PC-9 (cell line): ENCODE measurements at regions not wholly inside any gene's neighbourhood (a gene's known extent, or its start where the extent isn't known, plus 50 kb on each side); places are given as distances from the start of the nearest gene placed in this dataset.

Experiments used
- BruUV-seq: library from RNA; stranded (reverse); fragments of 400-500 nt; replicated peaks from 2 replicates; lab custom pipeline; 2021; lab: Mats Ljungman, UMichigan
- CTCF ChIA-PET: fragments of 300-600 bp; sonication (Branson Sonifier 250); formaldehyde crosslinking; loops from one replicate; lab custom pipeline; 2022; ENCODE audit warnings: antibody characterized with exemption; lab: Charles Lee
- POLR2A ChIA-PET: fragments of 300-600 bp; sonication (Branson Sonifier 250); formaldehyde crosslinking; loops from one replicate; lab custom pipeline; 2022; ENCODE audit warnings: antibody characterized with exemption; ENCODE audit not compliant: unreplicated experiment; lab: Charles Lee
- DNase-seq, 2 experiments: peaks; one replicate each; pipeline versions ENCODE4 v3.0.0 to v3.0.0-alpha.2; 2015 to 2022; ENCODE audit warnings: mixed read lengths in 1 of 2
- H2AFZ ChIP-seq: fragments of 200-600 bp; sonication (generic); 2 replicates; pipeline ENCODE4 v1.8.1; 2017; ENCODE audit warnings: antibody characterized with exemption
- H3F3A ChIP-seq: fragments of 200-600 bp; sonication (generic); 2 replicates; pipeline ENCODE4 v1.8.1; 2017; ENCODE audit warnings: antibody characterized with exemption, mild to moderate bottlenecking, low read depth; ENCODE audit not compliant: insufficient read depth
- H3K27ac ChIP-seq: fragments of 200-600 bp; sonication (generic); 2 replicates; pipeline ENCODE4 v1.6.1; 2016; ENCODE audit warnings: mixed run types
- H3K27me3 ChIP-seq: fragments of 200-600 bp; sonication (generic); 2 replicates; pipeline ENCODE4 v1.6.1; 2016; ENCODE audit warnings: low read depth, mixed run types; ENCODE audit not compliant: insufficient read depth
- H3K36me3 ChIP-seq: fragments of 200-600 bp; sonication (generic); 2 replicates; pipeline ENCODE4 v1.6.1; 2016; ENCODE audit warnings: low read depth, mixed run types
- H3K4me1 ChIP-seq: fragments of 200-600 bp; sonication (generic); replicated peaks from 2 replicates; pipeline ENCODE4 v1.6.1; 2016; ENCODE audit warnings: mixed run types; ENCODE audit not compliant: insufficient read depth
- H3K4me2 ChIP-seq: fragments of 200-600 bp; sonication (generic); 2 replicates; pipeline ENCODE4 v1.6.1; 2017; ENCODE audit warnings: mixed run types
- H3K4me3 ChIP-seq: fragments of 200-600 bp; sonication (generic); 2 replicates; pipeline ENCODE4 v1.6.1; 2016; ENCODE audit warnings: mixed run types
- H3K79me2 ChIP-seq: fragments of 200-600 bp; sonication (generic); 2 replicates; pipeline ENCODE4 v1.6.1; 2017; ENCODE audit warnings: low read depth, mixed run types
- H3K9me2 ChIP-seq: fragments of 200-600 bp; sonication (generic); 2 replicates; pipeline ENCODE4 v1.8.1; 2017; ENCODE audit warnings: mild to moderate bottlenecking; ENCODE audit not compliant: insufficient read depth
- H3K9me3 ChIP-seq: fragments of 200-600 bp; sonication (generic); 2 replicates; pipeline ENCODE4 v1.8.1; 2016; ENCODE audit warnings: low read depth; ENCODE audit not compliant: insufficient read depth
- H4K20me1 ChIP-seq: fragments of 200-600 bp; sonication (generic); 2 replicates; pipeline ENCODE4 v1.8.1; 2017; ENCODE audit not compliant: insufficient read depth
- CTCF ChIP-seq: fragments of 200-600 bp; sonication (generic); conservative IDR thresholded peaks from 2 replicates; pipeline ENCODE4 v1.6.1; 2017; ENCODE audit warnings: mixed run types, antibody characterized with exemption, mild to moderate bottlenecking, moderate library complexity
- EZH2 ChIP-seq: fragments of 200-600 bp; sonication (generic); IDR thresholded peaks from 2 replicates; pipeline ENCODE4 v1.8.0; 2017; ENCODE audit warnings: antibody characterized with exemption, low read depth
- intact Hi-C: fragments of 100-400 bp; cut with micrococcal nuclease; formaldehyde crosslinking; loops from one replicate; pipeline ENCODE4 v1.10.0; 2022; ENCODE audit not compliant: unreplicated experiment

GRCh38 chrY:15751001-15751400, 1226.7 kb downstream of the NLGN4Y start:
- no peak for DNase-seq
- Histone ChIP-seq H4K20me1 (no peaks in the 10 kb centered on the region), H3K27ac (no peak overlapping the region), H3K4me1 (no peaks in the 10 kb centered on the region), H3K4me3 (no peak overlapping the region), H3F3A (no peaks in the 10 kb centered on the region), H3K36me3 (no peaks in the 10 kb centered on the region), H3K27me3 (no peaks in the 10 kb centered on the region), H3K79me2 (no peaks in the 10 kb centered on the region), H3K9me3 (no peaks in the 10 kb centered on the region), H2AFZ (no peak overlapping the region), H3K9me2 (no peaks in the 10 kb centered on the region), H3K4me2 (no peak overlapping the region)
- POLR2A ChIA-PET: no interaction called here
- no TSS peak for BruUV-seq
- TF ChIP-seq EZH2 (no peak), CTCF (no peak)
- intact Hi-C loops: no loop called here
- CTCF ChIA-PET: no interaction called here

- Histone ChIP-seq H3K27me3 (no peaks in the 10 kb centered on the region), H3K4me1 (no peaks in the 10 kb centered on the region), H3F3A (no peaks in the 10 kb centered on the region), H3K36me3 (no peaks in the 10 kb centered on the region), H3K9me3 (no peaks in the 10 kb centered on the region), H3K79me2 (no peaks in the 10 kb centered on the region), H3K4me3 (no peak overlapping the region), H3K27ac (no peak overlapping the region), H3K9me2 (no peaks in the 10 kb centered on the region), H3K4me2 (no peak overlapping the region), H2AFZ (no peak overlapping the region), H4K20me1 (no peaks in the 10 kb centered on the region)
- no peak for TF ChIP-seq EZH2
- TF ChIP-seq CTCF: no peak
- BruUV-seq: no TSS peak
- intact Hi-C loops: no loop called here
- POLR2A ChIA-PET: no interaction called here
- CTCF ChIA-PET: no interaction called here
- no peak for DNase-seq
Measured at GRCh38 chrY:15756266-15756665, 1231.9 kb downstream of the NLGN4Y start.

DNA sequence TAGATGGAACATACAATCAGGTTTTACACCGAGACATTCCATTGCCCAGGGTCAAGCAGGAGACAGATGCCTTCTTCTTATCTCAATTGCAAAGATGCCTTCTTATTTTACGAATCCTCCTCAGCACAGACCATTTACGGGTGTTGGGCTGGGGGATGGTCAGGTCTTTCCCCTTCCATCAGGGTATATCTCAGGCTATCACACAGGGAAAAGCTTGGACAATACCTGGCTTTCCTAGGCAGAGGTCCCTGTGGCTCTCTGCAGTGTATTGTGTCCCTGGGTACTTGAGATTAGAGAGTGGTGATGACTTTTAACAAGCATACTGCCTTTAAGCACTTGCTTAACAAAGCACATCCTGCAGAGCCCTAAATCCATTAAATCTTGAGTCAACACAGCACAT, 1249.2 kb downstream of the NLGN4Y start:
- no peaks in the 10 kb centered on the region for H3K79me2 ChIP-seq
- BruUV-seq: no TSS peak
- H3K36me3 ChIP-seq: no peaks in the 10 kb centered on the region
- no peak for DNase-seq
- no peaks in the 10 kb centered on the region for H3K4me1 ChIP-seq
- no peaks in the 10 kb centered on the region for H3F3A ChIP-seq
- H3K27ac ChIP-seq: no peak overlapping the region
- ChIA-PET POLR2A (no interaction called here), CTCF (no interaction called here)
- no peaks in the 10 kb centered on the region for H3K9me2 ChIP-seq
- no peak overlapping the region for H3K4me3 ChIP-seq
- no peak overlapping the region for H2AFZ ChIP-seq
- H3K27me3 ChIP-seq: no peaks in the 10 kb centered on the region
- no peaks in the 10 kb centered on the region for H3K9me3 ChIP-seq
- H3K4me2 ChIP-seq: no peak overlapping the region
- TF ChIP-seq EZH2 (no peak), CTCF (no peak)
- intact Hi-C loops: no loop called here
- no peaks in the 10 kb centered on the region for H4K20me1 ChIP-seq
